Activated T-helper 1 cell treated with anti-CD3 and anti-CD28 coated beads, Interleukin-2, amount 50 U/mL, for 16 hours (primary cell): ENCODE measurements at regions not wholly inside any gene's neighbourhood (a gene's known extent, or its start where the extent isn't known, plus 50 kb on each side); places are given as distances from the start of the nearest gene placed in this dataset.
"Not testable (repeated sequence)": the region's sequence is repeated elsewhere in the genome, so short reads cannot be mapped to it uniquely, and the experiment has no call there.

Experiments
- DNase-seq, 2 donors: peaks; one replicate each; pipeline ENCODE4 v3.0.0-alpha.2; 2020; ENCODE audit warnings: low read depth in 1 of 2, low spot score in 1 of 2

- no peak for DNase-seq
Measured at GRCh38 chr4:141518222-141518621, 118.2 kb upstream of the IL15 start.

- no peak for DNase-seq
Measured at GRCh38 chr4:141524116-141524515, 112.3 kb upstream of the IL15 start.

DNA sequence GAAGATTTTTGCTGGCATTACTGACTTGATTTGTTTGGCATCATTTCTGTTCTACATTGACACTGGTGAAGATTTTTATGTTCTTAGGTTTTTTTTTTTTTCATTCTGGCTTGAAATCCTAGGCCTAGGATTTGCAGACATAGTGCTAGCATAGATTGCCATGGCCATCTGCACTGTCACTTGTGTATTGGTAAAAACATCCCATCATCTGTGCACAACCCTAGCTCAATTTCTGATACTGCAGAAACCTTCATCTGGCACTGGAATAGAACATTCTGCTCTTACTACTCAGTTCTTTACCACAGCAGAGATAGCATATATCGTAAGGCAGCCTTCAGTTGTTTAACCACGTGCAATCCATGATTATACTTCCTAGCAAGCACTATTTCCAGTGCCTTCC is 111.5 kb upstream of the IL15 start:
- no peak for DNase-seq

GRCh38 chr4:141530627-141531026 is 105.8 kb upstream of the IL15 start:
- no peak for DNase-seq

- DNase-seq: no peak
Measured at GRCh38 chr4:141534985-141535384, 101.4 kb upstream of the IL15 start.

DNA sequence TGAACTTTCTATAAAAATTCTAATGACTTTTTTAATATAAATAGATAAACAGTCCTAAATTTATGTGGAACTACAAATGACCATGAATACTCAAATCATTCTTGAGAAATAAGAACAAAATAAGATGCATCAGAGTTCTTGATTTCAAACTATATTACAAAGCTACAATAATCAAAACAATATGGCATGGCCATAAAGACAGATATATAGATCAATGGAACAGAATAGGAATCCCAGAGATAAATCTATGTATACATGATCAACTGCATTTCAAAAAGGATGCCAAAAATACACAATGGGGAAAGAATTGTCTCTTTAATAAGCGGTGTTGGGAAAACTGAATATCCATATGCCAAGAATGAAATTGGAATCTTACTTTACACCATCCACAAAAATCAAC is 98.4 kb upstream of the IL15 start:
- DNase-seq: no peak

DNA sequence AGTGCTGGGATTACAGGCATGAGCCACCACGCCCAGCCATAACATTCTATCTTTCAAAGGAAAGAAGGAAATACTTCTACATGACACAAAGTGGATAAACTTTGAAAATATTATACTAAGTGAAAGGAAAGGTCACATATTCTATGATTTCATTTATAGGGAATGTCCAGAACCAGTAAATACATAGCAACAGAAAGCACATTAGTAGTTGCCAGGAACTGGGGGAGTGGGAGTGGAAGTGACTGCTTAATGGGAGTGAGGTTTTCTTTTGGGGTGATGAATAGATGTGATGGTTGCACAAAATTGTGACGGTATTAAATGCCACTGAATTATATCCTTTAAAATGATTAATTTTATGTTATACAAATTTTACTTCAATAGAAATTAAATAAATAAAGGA is 95.7 kb upstream of the IL15 start:
- no peak for DNase-seq

GRCh38 chr4:141541851-141542250 is 94.5 kb upstream of the IL15 start:
- DNase-seq: no peak

- no peak for DNase-seq
Measured at GRCh38 chr4:141543176-141543575, 93.2 kb upstream of the IL15 start.

DNA sequence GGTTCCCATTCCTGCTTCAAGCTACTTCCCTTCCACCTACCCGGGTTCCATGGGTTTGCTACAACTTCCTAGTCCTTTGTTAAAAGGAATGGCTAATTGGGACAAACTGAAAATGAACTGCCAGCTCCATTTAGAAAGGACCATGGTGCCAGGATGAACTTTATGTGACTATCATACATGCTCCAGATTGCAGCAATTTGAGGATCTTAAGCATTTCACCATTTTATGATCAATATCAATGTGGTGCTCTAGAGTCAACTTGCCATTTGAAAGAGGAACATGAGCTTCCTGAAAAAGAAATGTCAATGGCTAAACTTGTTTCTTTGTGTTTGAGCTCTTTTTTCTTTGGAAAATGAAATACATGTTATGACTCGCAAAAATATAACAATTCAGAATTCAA is 92.7 kb upstream of the IL15 start:
- DNase-seq: no peak

GRCh38 chr4:141548791-141549190 is 87.6 kb upstream of the IL15 start:
- no peak for DNase-seq

DNA sequence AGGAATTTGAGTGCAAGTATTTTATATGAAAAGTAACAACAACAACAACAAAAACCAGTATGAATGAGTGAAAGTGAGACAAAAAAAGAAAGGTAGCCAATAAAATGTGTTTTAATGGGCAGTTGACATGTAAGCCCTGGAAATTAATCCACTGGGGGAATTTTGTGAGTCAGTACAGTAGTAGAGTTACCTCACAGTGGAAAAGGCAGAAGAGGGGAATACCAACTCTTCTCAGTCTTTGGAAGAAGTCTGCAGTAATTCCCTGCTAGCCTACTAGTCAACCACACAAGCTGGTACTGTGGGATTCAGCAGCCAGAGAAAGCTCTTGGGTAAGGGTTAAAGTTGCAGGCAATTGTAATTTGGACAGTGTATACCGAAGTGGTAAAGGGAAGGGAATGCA is 76.3 kb upstream of the IL15 start:
- DNase-seq: no peak

DNA sequence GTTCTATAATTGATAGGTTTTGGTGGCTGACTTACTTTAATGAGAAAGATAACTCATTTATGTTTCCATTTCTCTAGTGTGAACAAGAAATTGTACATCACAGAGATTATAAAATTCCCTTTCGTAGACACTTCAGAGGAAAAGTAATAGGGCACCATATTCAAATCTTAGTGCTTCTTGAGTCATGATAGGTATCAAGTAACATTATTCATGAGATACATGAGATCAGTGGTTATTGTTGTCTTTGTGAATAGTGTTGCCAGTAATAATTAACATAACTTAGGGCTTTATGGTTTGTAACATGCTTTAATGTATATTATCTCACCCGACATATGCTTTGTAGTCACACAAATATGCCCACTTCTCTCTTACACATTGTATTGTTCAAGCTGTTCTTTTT is 73.7 kb upstream of the IL15 start:
- no peak for DNase-seq

DNA sequence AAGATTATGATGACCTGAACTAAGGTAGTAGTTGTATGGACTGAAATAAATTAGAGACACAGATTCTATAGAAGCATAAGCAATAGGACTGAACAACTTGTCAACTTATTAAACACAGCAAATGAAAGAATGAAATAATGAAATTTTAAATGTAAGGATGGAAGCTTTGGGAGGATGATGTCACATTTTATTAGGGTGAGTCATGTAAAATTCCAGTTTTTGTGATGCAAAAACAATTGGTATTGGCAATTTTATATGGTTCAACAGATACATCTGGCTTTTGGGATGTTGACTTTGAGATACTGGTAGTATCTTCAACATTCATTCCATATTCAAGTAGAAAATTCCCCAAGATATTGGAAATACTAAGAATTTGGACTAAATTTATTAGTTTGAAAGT is 72.7 kb upstream of the IL15 start:
- DNase-seq: no peak

- DNase-seq: not testable (repeated sequence)
Measured at GRCh38 chr4:141564961-141565360, 71.4 kb upstream of the IL15 start.

DNA sequence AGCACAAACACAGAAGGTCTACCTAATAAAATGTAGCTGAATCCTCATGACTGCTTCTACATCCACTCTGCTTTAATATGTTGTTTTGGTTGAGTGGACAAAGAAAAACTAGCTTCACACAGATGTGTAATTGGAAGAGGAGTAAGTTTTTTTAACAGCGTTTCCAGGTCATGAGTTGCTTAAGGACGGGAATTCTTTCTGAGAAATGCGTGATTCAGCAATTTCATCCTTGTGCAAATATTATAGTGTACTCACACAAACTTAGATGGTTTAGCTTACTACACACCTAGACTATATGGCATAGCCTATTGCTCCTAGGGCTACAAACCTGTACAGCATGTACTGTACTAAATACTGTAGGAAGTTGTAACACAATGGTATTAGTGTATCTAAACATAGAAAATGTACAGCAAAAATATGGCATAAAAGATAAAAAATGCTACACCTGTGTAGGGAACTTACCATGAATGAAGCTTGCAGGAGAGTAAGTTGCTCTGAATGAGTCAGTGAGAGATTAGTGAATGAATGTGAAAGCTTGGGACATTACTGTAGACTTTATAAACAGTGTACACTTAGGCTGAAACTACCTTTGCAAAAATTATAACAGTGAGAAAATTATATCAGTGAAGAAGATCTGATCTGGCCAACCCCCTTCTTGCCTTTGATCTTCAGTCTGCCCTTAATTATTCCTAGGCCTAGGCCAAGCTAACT is 70.8 kb upstream of the IL15 start:
- no peak for DNase-seq

- no peak for DNase-seq
Measured at GRCh38 chr4:141567326-141567915, 69.0 kb upstream of the IL15 start.

DNA sequence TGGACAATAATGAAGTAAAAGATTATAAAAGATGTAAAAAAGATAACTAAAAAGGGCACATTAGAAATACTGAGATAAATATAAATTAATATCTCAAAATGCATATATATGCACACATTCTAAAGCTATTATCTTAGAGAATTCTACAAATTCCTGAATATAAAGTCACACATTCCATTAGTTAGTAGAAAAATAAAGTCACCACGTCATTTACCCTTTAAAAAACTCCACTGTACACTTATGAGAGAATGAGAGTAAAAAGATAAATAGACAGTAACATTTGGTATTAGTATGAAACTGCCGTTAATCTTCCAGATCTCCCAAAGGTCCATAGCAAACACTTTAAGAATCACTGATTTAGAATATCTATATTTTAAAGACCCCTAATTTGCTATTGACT is 67.2 kb upstream of the IL15 start:
- no peak for DNase-seq

GRCh38 chr4:141570290-141570689 is 66.1 kb upstream of the IL15 start:
- no peak for DNase-seq

- DNase-seq: no peak
Measured at GRCh38 chr4:141571362-141571761, 65.0 kb upstream of the IL15 start.

- DNase-seq: no peak
Measured at GRCh38 chr4:141571793-141572192, 64.6 kb upstream of the IL15 start.

DNA sequence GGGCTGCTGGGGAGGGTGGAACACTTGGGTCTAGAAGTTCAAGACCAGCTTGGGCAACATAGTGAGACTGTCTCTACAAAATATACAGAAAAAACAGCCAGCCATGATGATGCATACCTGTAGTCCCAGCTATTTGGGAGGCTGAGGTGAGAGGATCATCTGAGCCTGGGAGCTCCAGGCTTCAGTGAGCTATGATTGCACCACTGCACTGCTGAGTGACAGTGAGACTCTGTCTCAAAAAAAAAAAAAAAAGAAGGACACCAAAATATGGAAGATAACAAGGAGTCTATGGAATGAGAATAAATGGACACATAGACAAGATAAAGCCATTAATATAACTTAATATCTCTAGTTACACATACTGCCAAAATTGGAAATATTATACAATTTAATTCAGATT is 62.7 kb upstream of the IL15 start:
- DNase-seq: no peak

GRCh38 chr4:141575884-141576283 is 60.5 kb upstream of the IL15 start:
- no peak for DNase-seq
